Epithelial cell of prostate (primary cell): ENCODE measurements at regions not wholly inside any gene's neighbourhood (a gene's known extent, or its start where the extent isn't known, plus 50 kb on each side); places are given as distances from the start of the nearest gene placed in this dataset.
"Not testable (repeated sequence)": the region's sequence is repeated elsewhere in the genome, so short reads cannot be mapped to it uniquely, and the experiment has no call there.

Experiments used
- DNase-seq: peaks from one replicate; pipeline ENCODE4 v3.0.0-alpha.2; 2011; ENCODE audit warnings: low read depth, low spot score
- H3K27ac ChIP-seq: fragments of 450-650 bp; 2 replicates; pipeline ENCODE4 v1.5.1; 2017; ENCODE audit warnings: mild to moderate bottlenecking

- H3K27ac ChIP-seq, result no peak overlapping the region
- peak; percentile 10 for DNase-seq
These were observed 276.3 kb upstream of the KCND2 start for GRCh38 chr7:119996634-119997033.

DNA sequence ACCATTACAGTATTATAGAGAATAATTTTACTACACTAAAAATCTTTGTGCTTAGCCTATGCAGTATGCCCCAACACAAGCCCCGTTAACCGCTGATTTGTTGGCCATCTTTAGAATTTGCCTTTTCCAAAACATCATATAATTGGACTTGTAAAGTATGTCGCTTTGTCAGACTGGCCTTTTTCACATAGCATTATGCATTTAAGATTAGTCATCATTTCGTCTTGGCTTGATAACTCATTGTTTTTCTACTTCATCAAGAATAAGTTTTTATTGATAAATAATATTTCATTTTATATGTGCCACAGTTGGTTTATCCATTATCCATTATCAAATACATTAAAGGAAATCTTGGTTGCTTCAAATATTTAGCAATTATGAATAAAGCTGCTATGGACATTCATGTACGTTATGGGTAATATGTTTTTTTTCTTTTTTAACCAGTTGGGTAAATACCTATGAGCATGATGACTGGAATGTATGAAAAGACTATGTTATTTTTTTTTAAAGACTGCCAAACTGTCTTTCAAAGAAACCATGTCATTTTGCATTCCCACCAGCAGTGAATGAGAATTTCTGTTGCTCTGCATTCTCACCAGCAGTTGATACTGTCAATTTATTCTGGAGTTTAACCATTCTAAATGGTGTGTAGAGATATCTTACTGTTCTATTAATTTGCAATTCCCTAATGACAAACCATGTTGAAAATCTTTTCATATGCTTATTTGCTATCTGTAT is 273.1 kb upstream of the KCND2 start:
- no peak overlapping the region for H3K27ac ChIP-seq
- DNase-seq, result no peak

DNA sequence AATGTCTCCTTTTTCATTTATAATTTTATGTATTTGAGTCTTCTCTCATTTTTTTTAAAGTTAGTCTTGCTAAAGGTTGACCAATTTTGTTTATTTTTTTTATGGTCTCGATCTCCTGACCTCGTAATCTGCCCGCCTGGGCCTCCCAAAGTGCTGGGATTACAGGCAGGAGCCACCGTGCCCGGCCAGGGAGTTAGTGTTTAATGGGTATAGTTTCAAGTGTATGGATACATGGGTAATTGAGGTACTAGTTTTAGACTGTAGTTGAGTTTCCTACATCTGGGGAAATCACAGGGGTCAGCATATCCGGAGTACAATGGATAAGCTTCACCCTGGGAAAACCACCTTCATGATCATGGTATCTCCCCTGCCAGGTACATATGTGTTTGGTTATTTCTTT is 267.3 kb upstream of the KCND2 start:
- no peak for DNase-seq

GRCh38 chr7:120014301-120014700 is 258.7 kb upstream of the KCND2 start:
- not testable (repeated sequence) for DNase-seq, H3K27ac ChIP-seq

More for the DNA sequence above, 267.3 kb upstream of the KCND2 start:
- H3K27ac ChIP-seq, result no peak overlapping the region

DNA sequence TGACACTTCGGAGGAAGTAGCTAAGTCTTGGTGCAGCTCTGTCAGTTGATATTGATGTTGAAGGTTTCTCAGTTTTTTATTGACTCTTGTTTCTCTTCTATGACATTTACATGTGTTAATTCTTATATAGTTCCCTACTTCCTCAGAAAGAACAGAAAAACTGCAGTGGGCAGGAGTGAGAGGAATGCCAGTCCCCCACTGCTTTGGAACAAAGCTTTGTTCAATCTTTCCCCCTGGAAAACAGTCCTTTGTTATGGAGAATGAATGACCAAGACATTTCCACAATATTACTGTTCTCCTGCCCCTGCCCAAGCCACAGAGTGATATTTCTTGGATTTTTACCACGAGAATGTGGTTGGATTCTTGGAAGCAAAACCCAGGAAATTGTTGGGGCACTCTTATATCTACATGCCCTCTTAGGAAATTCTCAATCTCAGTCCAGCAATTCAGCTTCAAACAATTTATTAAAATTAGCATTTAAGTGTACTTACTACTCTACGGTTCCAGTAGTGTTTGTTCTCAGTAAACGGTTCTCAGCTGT is 258.0 kb upstream of the KCND2 start:
- DNase-seq, result no peak

DNA sequence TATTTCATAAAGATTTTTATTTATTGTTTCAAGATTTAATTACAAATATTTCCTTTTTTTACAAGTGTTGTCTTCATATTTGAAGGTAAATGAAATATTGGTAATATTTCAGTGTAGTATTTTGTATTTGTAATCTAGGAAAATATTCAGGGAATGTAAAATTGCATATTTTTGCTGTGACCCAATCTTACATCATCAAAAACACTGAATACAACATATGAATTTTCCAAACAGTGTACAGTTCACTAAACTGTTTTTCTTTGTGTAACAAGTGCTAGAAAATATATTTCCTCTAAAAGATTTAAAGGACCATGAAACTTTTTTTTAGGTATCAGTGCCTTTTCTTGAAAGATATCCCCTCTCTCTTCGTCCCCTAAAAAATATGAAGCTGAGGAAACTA is 251.9 kb upstream of the KCND2 start:
- peak overlapping the region; percentile 12 for H3K27ac ChIP-seq
- DNase-seq, result no peak

More for the DNA sequence above, 258.0 kb upstream of the KCND2 start:
- H3K27ac ChIP-seq, result no peak overlapping the region

GRCh38 chr7:120023494-120024167 is 249.3 kb upstream of the KCND2 start:
- no peak for DNase-seq
- H3K27ac ChIP-seq, result no peak overlapping the region

DNA sequence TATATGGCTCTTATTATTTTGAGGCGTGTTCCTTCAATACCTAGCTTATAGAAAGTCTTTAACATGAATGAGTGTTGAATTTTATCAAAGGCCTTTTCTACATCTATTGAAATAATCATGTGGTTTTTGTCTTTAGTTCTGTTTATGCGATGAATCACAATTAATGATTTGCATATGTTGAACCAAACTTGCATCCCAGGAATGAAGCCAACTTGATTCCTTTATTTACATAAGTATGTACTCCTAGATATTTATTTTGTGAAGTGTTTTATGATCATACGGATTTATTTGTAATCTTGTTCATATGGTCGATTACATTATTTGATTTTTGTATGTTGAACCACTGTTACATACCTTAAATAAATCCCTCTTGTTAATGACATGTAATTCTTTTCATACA is 244.3 kb upstream of the KCND2 start:
- no peak overlapping the region for H3K27ac ChIP-seq
- no peak for DNase-seq

DNA sequence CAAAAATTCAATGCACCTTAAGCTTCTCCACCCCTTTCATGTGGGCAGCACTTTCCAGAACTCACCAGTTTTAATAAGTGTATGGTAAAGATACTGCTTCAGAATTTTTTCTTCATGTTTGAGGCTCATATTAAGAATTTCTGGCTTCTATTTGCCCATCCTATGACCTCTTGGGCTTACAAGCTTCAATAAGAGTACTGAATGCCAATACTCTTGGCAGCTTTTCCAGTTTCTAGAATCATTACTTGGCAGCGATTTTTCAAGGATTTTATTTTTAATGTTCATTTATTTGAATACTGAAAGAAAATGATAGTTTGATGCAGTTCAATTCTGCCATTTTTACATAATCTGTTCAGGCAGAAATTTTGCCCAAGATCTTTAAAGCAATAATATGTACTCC is 242.1 kb upstream of the KCND2 start:
- no peak overlapping the region for H3K27ac ChIP-seq
- no peak for DNase-seq

DNA sequence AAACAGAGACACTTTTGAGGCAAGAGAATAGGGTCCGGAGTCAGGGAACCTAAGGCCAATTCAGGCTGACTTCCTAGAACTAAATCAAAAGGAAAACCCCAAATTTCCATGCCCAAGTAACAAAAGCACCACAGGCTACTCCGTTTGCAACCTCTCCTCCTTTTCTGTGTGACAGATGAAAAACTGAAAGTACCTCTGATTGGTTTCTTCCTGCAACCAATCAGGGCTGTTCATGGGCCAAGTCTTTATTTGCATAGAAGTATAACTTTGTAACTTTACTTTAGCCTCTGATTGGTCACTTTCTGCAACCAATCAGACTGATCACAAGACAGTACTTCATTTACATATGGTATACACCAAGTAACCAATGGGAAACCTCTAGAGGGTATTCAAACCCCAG is 239.9 kb upstream of the KCND2 start:
- H3K27ac ChIP-seq, result no peak overlapping the region

GRCh38 chr7:120039138-120039537 is 233.8 kb upstream of the KCND2 start:
- H3K27ac ChIP-seq, result no peak overlapping the region
- DNase-seq, result no peak

More for the DNA sequence above, 239.9 kb upstream of the KCND2 start:
- DNase-seq, result no peak

GRCh38 chr7:120041798-120042197 is 231.2 kb upstream of the KCND2 start:
- no peak for DNase-seq
- no peak overlapping the region for H3K27ac ChIP-seq

DNA sequence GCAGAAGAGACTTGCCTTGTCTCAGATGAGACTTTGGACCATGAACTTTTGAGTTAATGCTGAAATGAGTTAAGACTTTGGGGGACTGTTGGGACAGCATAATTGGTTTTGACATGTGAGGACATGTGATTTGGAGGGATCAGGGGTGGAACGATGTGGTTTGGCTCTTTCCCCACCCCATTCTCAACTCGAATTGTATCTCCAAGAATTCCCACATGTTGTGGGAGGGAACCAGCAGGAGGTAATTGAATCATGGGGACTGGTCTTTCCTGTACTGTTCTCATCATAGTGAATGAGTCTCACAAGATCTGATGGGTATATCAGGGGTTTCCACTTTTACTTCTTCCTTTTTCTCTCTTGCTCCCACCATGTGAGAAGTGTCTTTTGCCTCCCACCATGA is 229.7 kb upstream of the KCND2 start:
- no peak overlapping the region for H3K27ac ChIP-seq
- no peak for DNase-seq

- DNase-seq, result peak; percentile 59
- peak overlapping the region; percentile 73 for H3K27ac ChIP-seq
These were observed 220.0 kb upstream of the KCND2 start for GRCh38 chr7:120052884-120053382.

GRCh38 chr7:120053390-120053961 is 219.5 kb upstream of the KCND2 start:
- no peak for DNase-seq
- peak overlapping the region; percentile 73 for H3K27ac ChIP-seq

GRCh38 chr7:120054376-120055100 is 218.4 kb upstream of the KCND2 start:
- peak overlapping the region; percentile 73 for H3K27ac ChIP-seq
- peak; percentile 46 for DNase-seq

GRCh38 chr7:120055300-120055699 is 217.7 kb upstream of the KCND2 start:
- DNase-seq, result peak; percentile 60
- peak overlapping the region; percentile 73 for H3K27ac ChIP-seq

DNA sequence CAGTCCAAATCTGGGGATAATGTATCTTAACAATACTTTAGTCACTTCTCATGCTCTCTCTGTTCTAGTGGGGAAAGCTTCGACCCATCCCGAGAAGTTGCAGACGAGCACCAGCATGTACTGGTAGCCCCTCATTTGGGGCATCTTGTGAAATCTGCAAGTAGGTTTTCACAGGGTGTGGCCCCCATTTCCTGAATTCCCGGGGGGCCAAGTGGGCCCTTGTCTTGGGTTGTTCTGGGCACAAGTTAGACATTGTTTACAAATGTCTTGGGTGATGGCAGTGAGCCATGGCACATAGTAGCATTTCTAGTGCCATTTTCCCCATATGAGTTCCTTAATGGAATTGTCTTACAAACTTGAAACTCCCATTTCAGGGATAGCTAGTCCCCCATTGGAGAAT is 216.7 kb upstream of the KCND2 start:
- no peak for DNase-seq
- no peak overlapping the region for H3K27ac ChIP-seq

DNA sequence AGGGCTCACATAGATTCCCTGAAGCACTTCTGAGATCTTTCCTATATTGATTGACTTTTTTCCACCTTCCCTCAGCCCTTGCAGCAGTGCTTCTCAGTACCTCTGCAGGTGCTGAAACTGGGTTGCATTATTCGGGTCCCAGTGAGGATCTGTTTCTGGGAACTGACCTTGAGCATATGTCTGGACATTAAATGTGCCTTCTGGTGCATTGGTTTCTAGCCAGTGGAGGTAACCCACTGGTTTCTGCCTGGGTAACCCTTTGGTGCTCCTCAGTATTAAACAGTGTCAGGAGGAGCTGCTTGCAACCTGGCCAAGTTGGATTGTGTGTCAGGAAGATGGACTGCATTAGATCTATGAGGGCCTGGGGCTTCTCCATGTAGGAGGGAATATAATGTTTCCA is 213.3 kb upstream of the KCND2 start:
- no peak for DNase-seq
- no peak overlapping the region for H3K27ac ChIP-seq

GRCh38 chr7:120060281-120060680 is 212.7 kb upstream of the KCND2 start:
- DNase-seq, result no peak
- H3K27ac ChIP-seq, result no peak overlapping the region
